ENCODE measurements at regions not wholly inside any gene's neighbourhood (a gene's known extent, or its start where the extent isn't known, plus 50 kb on each side); places are given as distances from the start of the nearest gene placed in this dataset.

DNA sequence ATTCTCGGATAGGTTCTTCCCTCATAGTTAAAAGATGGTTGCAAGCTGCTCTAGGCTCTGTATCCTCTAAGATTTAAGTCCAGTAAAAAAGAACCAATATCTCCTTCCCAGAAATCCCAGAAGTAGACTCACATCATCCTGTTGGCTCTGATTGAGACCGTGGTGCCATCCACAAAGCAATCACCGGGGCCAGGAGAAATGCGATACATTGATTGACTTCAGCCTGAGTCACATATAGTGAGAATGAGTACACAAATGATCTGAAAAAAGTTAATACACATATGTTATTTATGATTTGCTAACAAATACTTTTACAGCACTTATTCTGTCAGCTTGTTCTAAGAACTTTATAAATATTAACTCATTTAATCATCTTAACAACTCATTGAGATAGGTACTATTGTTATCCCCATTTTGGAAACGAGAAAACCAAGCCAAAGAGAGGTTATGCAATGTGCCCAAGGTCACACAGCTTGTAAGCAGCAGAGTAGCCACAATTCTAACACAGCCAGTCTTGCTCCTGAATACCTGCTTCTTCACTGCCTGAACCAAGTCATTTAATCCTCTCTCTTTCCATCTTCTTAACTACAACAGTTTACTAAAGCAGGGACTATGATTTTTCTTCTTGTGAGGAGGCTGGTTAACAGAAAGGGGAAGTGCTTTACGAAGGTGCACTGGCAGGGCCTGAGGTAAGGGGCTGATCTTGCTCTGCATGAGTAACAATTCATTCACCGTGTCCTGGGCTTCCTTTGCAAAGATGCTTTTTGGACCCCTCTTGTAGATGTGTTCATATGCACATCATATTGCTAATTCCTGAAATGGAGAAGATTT is 177.0 kb downstream of the REEP3 start:
- H3K27ac ChIP-seq = peak overlapping the region; percentile 71 to 85
- intact Hi-C loops (cut with DNase I; ENCODE audit: low total_unique reads) = no loop called here
- TF ChIP-seq, protein P1, sequence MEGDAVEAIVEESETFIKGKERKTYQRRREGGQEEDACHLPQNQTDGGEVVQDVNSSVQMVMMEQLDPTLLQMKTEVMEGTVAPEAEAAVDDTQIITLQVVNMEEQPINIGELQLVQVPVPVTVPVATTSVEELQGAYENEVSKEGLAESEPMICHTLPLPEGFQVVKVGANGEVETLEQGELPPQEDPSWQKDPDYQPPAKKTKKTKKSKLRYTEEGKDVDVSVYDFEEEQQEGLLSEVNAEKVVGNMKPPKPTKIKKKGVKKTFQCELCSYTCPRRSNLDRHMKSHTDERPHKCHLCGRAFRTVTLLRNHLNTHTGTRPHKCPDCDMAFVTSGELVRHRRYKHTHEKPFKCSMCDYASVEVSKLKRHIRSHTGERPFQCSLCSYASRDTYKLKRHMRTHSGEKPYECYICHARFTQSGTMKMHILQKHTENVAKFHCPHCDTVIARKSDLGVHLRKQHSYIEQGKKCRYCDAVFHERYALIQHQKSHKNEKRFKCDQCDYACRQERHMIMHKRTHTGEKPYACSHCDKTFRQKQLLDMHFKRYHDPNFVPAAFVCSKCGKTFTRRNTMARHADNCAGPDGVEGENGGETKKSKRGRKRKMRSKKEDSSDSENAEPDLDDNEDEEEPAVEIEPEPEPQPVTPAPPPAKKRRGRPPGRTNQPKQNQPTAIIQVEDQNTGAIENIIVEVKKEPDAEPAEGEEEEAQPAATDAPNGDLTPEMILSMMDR (IDR thresholded peaks at IDR 0.05) = no peak
- no peaks in the 10 kb centered on the region for H3K9me3 ChIP-seq
- no peaks in the 10 kb centered on the region for H3K27me3 ChIP-seq
- H3K36me3 ChIP-seq = no peaks in the 10 kb centered on the region
- DNase-seq = no peak
- peaks cover 0 to 29% (median 22%) of the 10 kb centered on the region in 4 donors for H3K4me1 ChIP-seq
- H3K4me3 ChIP-seq = no peak overlapping the region

DNA sequence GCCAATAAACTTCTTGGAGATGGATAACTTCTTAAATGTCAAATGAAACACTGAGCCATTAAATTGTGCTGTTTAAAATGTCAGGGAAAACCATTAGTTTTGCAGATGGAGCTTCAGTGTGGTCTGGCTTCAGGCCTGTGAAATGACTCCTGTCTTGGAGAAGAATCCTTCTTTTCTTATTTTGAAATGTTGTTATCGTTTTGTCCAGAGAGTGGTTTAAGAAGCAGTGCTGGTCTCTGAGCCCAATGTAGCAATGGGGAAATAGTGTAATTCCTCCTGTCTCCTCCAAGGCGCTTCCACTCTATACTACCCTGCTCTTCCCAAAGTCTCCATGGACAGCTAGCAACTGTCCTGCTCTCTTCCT is 177.6 kb downstream of the REEP3 start:
- Histone ChIP-seq H3K27ac (peak overlapping the region; percentile 71 to 85), H3K9me3 (no peaks in the 10 kb centered on the region), H3K36me3 (no peaks in the 10 kb centered on the region), H3K4me3 (no peak overlapping the region), H3K4me1 (peaks cover 0 to 29% (median 22%) of the 10 kb centered on the region in 4 donors), H3K27me3 (no peaks in the 10 kb centered on the region)
- intact Hi-C loops (cut with DNase I; ENCODE audit: low total_unique reads) = no loop called here
- no peak for DNase-seq
- TF ChIP-seq, protein P1 (IDR thresholded peaks at IDR 0.05) = no peak

GRCh38 chr10:63699785-63700613 is 178.8 kb downstream of the REEP3 start:
- Histone ChIP-seq H3K4me1 (peaks cover 0 to 29% (median 22%) of the 10 kb centered on the region in 4 donors), H3K36me3 (no peaks in the 10 kb centered on the region), H3K27me3 (no peaks in the 10 kb centered on the region), H3K9me3 (no peaks in the 10 kb centered on the region), H3K4me3 (no peak overlapping the region), H3K27ac (peak overlapping the region; percentile 71 to 85)
- peak; percentile 80 to 82 for DNase-seq
- TF ChIP-seq, protein P1 (IDR thresholded peaks at IDR 0.05) = no peak
- intact Hi-C loops (cut with DNase I; ENCODE audit: low total_unique reads) = no loop called here

- Histone ChIP-seq H3K27ac (peak overlapping the region; percentile 71 to 85), H3K27me3 (no peaks in the 10 kb centered on the region)
- TF ChIP-seq, protein P1 (IDR thresholded peaks at IDR 0.05) = no peak
Measured at GRCh38 chr10:63700631-63701156, 179.5 kb downstream of the REEP3 start.

GRCh38 chr10:63702092-63702491 is 180.9 kb downstream of the REEP3 start:
- Histone ChIP-seq H3K4me3 (no peak overlapping the region), H3K27me3 (no peaks in the 10 kb centered on the region), H3K4me1 (peaks cover 0 to 39% (median 27%) of the 10 kb centered on the region in 4 donors), H3K9me3 (no peaks in the 10 kb centered on the region), H3K27ac (peak overlapping the region in 1 of 2 donors; percentile 0), H3K36me3 (no peaks in the 10 kb centered on the region)
- TF ChIP-seq, protein P1 (IDR thresholded peaks at IDR 0.05) = no peak
- intact Hi-C loops (cut with DNase I; ENCODE audit: low total_unique reads) = no loop called here
- DNase-seq = no peak

More at GRCh38 chr10:63700631-63701156, 179.5 kb downstream of the REEP3 start:
- Histone ChIP-seq H3K4me3 (no peak overlapping the region), H3K36me3 (no peaks in the 10 kb centered on the region), H3K4me1 (peaks cover 0 to 29% (median 22%) of the 10 kb centered on the region in 4 donors), H3K9me3 (no peaks in the 10 kb centered on the region)
- no peak for DNase-seq
- intact Hi-C loops (cut with DNase I; ENCODE audit: low total_unique reads) = no loop called here
